ENCODE measurements at regions not wholly inside any gene's neighbourhood (a gene's known extent, or its start where the extent isn't known, plus 50 kb on each side); places are given as distances from the start of the nearest gene placed in this dataset.
"Not testable (repeated sequence)": the region's sequence is repeated elsewhere in the genome, so short reads cannot be mapped to it uniquely, and the experiment has no call there.

GRCh38 chrX:33969105-33969504, 163.0 kb downstream of the FAM47A start:
- H3K9me3 ChIP-seq: peaks cover 0 to 3% (median 0%) of the 10 kb centered on the region in 8 donors
- H3K27me3 ChIP-seq (replicated peaks in 1 of 7): no peaks in the 10 kb centered on the region
- no peak overlapping the region for H3K27ac ChIP-seq
- H3K4me3 ChIP-seq: no peak overlapping the region
- no peaks in the 10 kb centered on the region for H3K4me1 ChIP-seq
- no peak for TF ChIP-seq POLR2A (IDR thresholded peaks at IDR 0.05)
- intact Hi-C loops (cut with DNase I; ENCODE audit: low total_unique reads): no loop called here
- DNase-seq: no peak
- H3K36me3 ChIP-seq: no peaks in the 10 kb centered on the region
- 67 to 100% (median 88%) methylated on average over 1 of the region's 1 CpG; no CpG with 5 or more reads in 2 of the 5 donors for WGBS, 5 donors

GRCh38 chrX:33968611-33969010, 163.5 kb downstream of the FAM47A start:
- H3K27me3 ChIP-seq (replicated peaks in 1 of 7): peaks cover 0 to 3% (median 0%) of the 10 kb centered on the region in 7 donors
- H3K27ac ChIP-seq: no peak overlapping the region
- intact Hi-C loops (cut with DNase I; ENCODE audit: low total_unique reads): no loop called here
- H3K9me3 ChIP-seq: peaks cover 0 to 3% (median 0%) of the 10 kb centered on the region in 8 donors
- H3K4me3 ChIP-seq: no peak overlapping the region
- WGBS, 5 donors: 58 to 69% (median 63%) methylated on average over 4 of the region's 4 CpGs; no CpG with 5 or more reads in 1 of the 5 donors
- no peaks in the 10 kb centered on the region for H3K4me1 ChIP-seq
- no peaks in the 10 kb centered on the region for H3K36me3 ChIP-seq
- peak; percentile 44 for DNase-seq
- TF ChIP-seq POLR2A (IDR thresholded peaks at IDR 0.05) (no peak), POLR2AphosphoS5 (IDR thresholded peaks at IDR 0.05) (no peak), CTCF (IDR thresholded peaks at IDR 0.05 in 8 of 11, conservative IDR thresholded peaks at IDR 0.05 in 3 of 11) (no peak)

GRCh38 chrX:33949300-33949699, 182.8 kb downstream of the FAM47A start:
- H3K36me3 ChIP-seq: no peaks in the 10 kb centered on the region
- H3K4me1 ChIP-seq: no peaks in the 10 kb centered on the region
- intact Hi-C loops (cut with DNase I; ENCODE audit: low total_unique reads): no loop called here
- TF ChIP-seq CTCF (IDR thresholded peaks at IDR 0.05 in 8 of 11, conservative IDR thresholded peaks at IDR 0.05 in 3 of 11): no peak
- TF ChIP-seq POLR2A (IDR thresholded peaks at IDR 0.05): no peak
- no peak for TF ChIP-seq POLR2AphosphoS5 (IDR thresholded peaks at IDR 0.05)
- peaks cover 0 to 23% (median 0%) of the 10 kb centered on the region in 8 donors for H3K9me3 ChIP-seq
- no peak overlapping the region for H3K27ac ChIP-seq
- no peak overlapping the region for H3K4me3 ChIP-seq
- no peak for DNase-seq
- 23 to 90% (median 75%) methylated on average over 2 of the region's 2 CpGs for WGBS, 5 donors
- no peaks in the 10 kb centered on the region for H3K27me3 ChIP-seq (replicated peaks in 1 of 7)

- H3K4me1 ChIP-seq; H3K27me3 ChIP-seq (replicated peaks in 1 of 7); DNase-seq; intact Hi-C loops (cut with DNase I; ENCODE audit: low total_unique reads); H3K4me3 ChIP-seq; H3K36me3 ChIP-seq; H3K27ac ChIP-seq: not testable (repeated sequence)
- H3K9me3 ChIP-seq: peaks cover 0 to 37% (median 10%) of the 10 kb centered on the region in 8 donors
- 78 to 86% (median 83%) methylated on average over 4 to 5 of the region's 5 CpGs for WGBS, 5 donors
Measured at GRCh38 chrX:33926249-33926648, 205.9 kb downstream of the FAM47A start.

- H3K36me3 ChIP-seq: no peaks in the 10 kb centered on the region
- no peaks in the 10 kb centered on the region for H3K27me3 ChIP-seq (replicated peaks in 1 of 7)
- 70 to 95% (median 77%) methylated on average over 2 of the region's 2 CpGs for WGBS, 5 donors
- DNase-seq: no peak
- intact Hi-C loops (cut with DNase I; ENCODE audit: low total_unique reads): no loop called here
- TF ChIP-seq POLR2AphosphoS5 (IDR thresholded peaks at IDR 0.05) (no peak), CTCF (IDR thresholded peaks at IDR 0.05 in 8 of 11, conservative IDR thresholded peaks at IDR 0.05 in 3 of 11) (no peak), POLR2A (IDR thresholded peaks at IDR 0.05) (no peak)
- peaks cover 0 to 37% (median 10%) of the 10 kb centered on the region in 8 donors for H3K9me3 ChIP-seq
- H3K4me3 ChIP-seq: no peak overlapping the region
- H3K4me1 ChIP-seq: no peaks in the 10 kb centered on the region
- H3K27ac ChIP-seq: no peak overlapping the region
Measured at GRCh38 chrX:33923262-33923661, 208.9 kb downstream of the FAM47A start.

All from spleen (tissue), 11 donors.